GM23248 (cell line): ENCODE measurements at regions not wholly inside any gene's neighbourhood (a gene's known extent, or its start where the extent isn't known, plus 50 kb on each side); places are given as distances from the start of the nearest gene placed in this dataset.

ENCODE experiments used
- EZH2 ChIP-seq: fragments of 200-600 bp; sonication (generic); IDR thresholded peaks from 2 replicates; pipeline ENCODE4 v1.6.1; 2018; ENCODE audit warnings: antibody characterized with exemption, mild to moderate bottlenecking; ENCODE audit not compliant: insufficient read depth, poor library complexity, severe bottlenecking
- EZH2phosphoT487 ChIP-seq: fragments of 200-600 bp; sonication (generic); IDR thresholded peaks from 2 replicates; pipeline ENCODE4 v1.6.1; 2018; ENCODE audit warnings: antibody characterized with exemption, moderate library complexity, mild to moderate bottlenecking, low read depth; ENCODE audit not compliant: insufficient read depth

- no peak for TF ChIP-seq EZH2
- no peak for TF ChIP-seq EZH2phosphoT487
Observed at GRCh38 chr1:215458562-215458961, 108.5 kb upstream of the KCTD3 start.
